ENCODE measurements at regions not wholly inside any gene's neighbourhood (a gene's known extent, or its start where the extent isn't known, plus 50 kb on each side); places are given as distances from the start of the nearest gene placed in this dataset.

GRCh38 chr4:123299212-123299691 is 97.3 kb upstream of the SPRY1 start:
- no peak for DNase-seq
- Mint-ChIP-seq H3K9me3 (peaks cover 2% of the 10 kb centered on the region), H3K27ac (no peak overlapping the region), H3K4me3 (no peak overlapping the region), H3K27me3 (no peaks in the 10 kb centered on the region), H3K36me3 (peaks cover 18% of the 10 kb centered on the region), H3K4me1 (peaks cover 7% of the 10 kb centered on the region)

- Mint-ChIP-seq H3K9me3 (peaks cover 2% of the 10 kb centered on the region), H3K27ac (no peak overlapping the region), H3K36me3 (peaks cover 16% of the 10 kb centered on the region), H3K27me3 (no peaks in the 10 kb centered on the region), H3K4me1 (peaks cover 7% of the 10 kb centered on the region), H3K4me3 (no peak overlapping the region)
- no peak for DNase-seq
Observed at GRCh38 chr4:123300222-123301039, 96.2 kb upstream of the SPRY1 start.

GRCh38 chr4:123301923-123302322 is 94.7 kb upstream of the SPRY1 start:
- H3K9me3 Mint-ChIP-seq: no peaks in the 10 kb centered on the region
- H3K36me3 Mint-ChIP-seq: peaks cover 18% of the 10 kb centered on the region
- H3K4me3 Mint-ChIP-seq: no peak overlapping the region
- DNase-seq: no peak
- H3K4me1 Mint-ChIP-seq: peaks cover 7% of the 10 kb centered on the region
- H3K27ac Mint-ChIP-seq: no peak overlapping the region
- H3K27me3 Mint-ChIP-seq: no peaks in the 10 kb centered on the region

- H3K4me1 Mint-ChIP-seq: peaks cover 7% of the 10 kb centered on the region
- DNase-seq: peak; percentile 9
- H3K27me3 Mint-ChIP-seq: no peaks in the 10 kb centered on the region
- H3K36me3 Mint-ChIP-seq: peaks cover 22% of the 10 kb centered on the region
- H3K9me3 Mint-ChIP-seq: no peaks in the 10 kb centered on the region
- no peak overlapping the region for H3K4me3 Mint-ChIP-seq
- H3K27ac Mint-ChIP-seq: peak overlapping the region; percentile 42
Observed at GRCh38 chr4:123304151-123304964, 92.2 kb upstream of the SPRY1 start.

GRCh38 chr4:123305736-123306135 is 90.9 kb upstream of the SPRY1 start:
- Mint-ChIP-seq H3K4me1 (peaks cover 7% of the 10 kb centered on the region), H3K4me3 (no peak overlapping the region), H3K36me3 (peaks cover 23% of the 10 kb centered on the region), H3K27ac (no peak overlapping the region), H3K27me3 (no peaks in the 10 kb centered on the region), H3K9me3 (no peaks in the 10 kb centered on the region)
- DNase-seq: no peak

- Mint-ChIP-seq H3K4me3 (no peak overlapping the region), H3K27me3 (no peaks in the 10 kb centered on the region), H3K4me1 (peaks cover 5% of the 10 kb centered on the region), H3K9me3 (no peaks in the 10 kb centered on the region), H3K36me3 (peaks cover 29% of the 10 kb centered on the region), H3K27ac (no peak overlapping the region)
- DNase-seq: no peak
Observed at GRCh38 chr4:123306769-123307168, 89.8 kb upstream of the SPRY1 start.

GRCh38 chr4:123308667-123309066 is 87.9 kb upstream of the SPRY1 start:
- Mint-ChIP-seq H3K4me1 (peaks cover 4% of the 10 kb centered on the region), H3K27ac (no peak overlapping the region), H3K27me3 (no peaks in the 10 kb centered on the region), H3K9me3 (no peaks in the 10 kb centered on the region), H3K4me3 (no peak overlapping the region), H3K36me3 (peaks cover 44% of the 10 kb centered on the region)
- DNase-seq: no peak

GRCh38 chr4:123312116-123312515 is 84.5 kb upstream of the SPRY1 start:
- DNase-seq: no peak
- Mint-ChIP-seq H3K4me1 (no peaks in the 10 kb centered on the region), H3K36me3 (peaks cover 55% of the 10 kb centered on the region), H3K9me3 (peaks cover 5% of the 10 kb centered on the region), H3K27ac (no peak overlapping the region), H3K4me3 (no peak overlapping the region), H3K27me3 (no peaks in the 10 kb centered on the region)

- Mint-ChIP-seq H3K27me3 (no peaks in the 10 kb centered on the region), H3K4me3 (no peak overlapping the region), H3K36me3 (peaks cover 62% of the 10 kb centered on the region), H3K4me1 (no peaks in the 10 kb centered on the region), H3K9me3 (peaks cover 14% of the 10 kb centered on the region), H3K27ac (no peak overlapping the region)
- DNase-seq: no peak
Observed at GRCh38 chr4:123312951-123313592, 83.5 kb upstream of the SPRY1 start.

GRCh38 chr4:123315617-123316016 is 81.0 kb upstream of the SPRY1 start:
- Mint-ChIP-seq H3K9me3 (peaks cover 26% of the 10 kb centered on the region), H3K36me3 (peaks cover 61% of the 10 kb centered on the region), H3K27ac (no peak overlapping the region), H3K4me1 (no peaks in the 10 kb centered on the region), H3K4me3 (no peak overlapping the region), H3K27me3 (no peaks in the 10 kb centered on the region)
- DNase-seq: no peak

- Mint-ChIP-seq H3K27me3 (no peaks in the 10 kb centered on the region), H3K36me3 (peaks cover 52% of the 10 kb centered on the region), H3K4me1 (no peaks in the 10 kb centered on the region), H3K27ac (no peak overlapping the region), H3K9me3 (peaks cover 36% of the 10 kb centered on the region), H3K4me3 (no peak overlapping the region)
- DNase-seq: no peak
Observed at GRCh38 chr4:123317211-123317610, 79.4 kb upstream of the SPRY1 start.

GRCh38 chr4:123319639-123320038 is 77.0 kb upstream of the SPRY1 start:
- Mint-ChIP-seq H3K9me3 (peaks cover 49% of the 10 kb centered on the region), H3K27me3 (no peaks in the 10 kb centered on the region), H3K4me1 (no peaks in the 10 kb centered on the region), H3K4me3 (no peak overlapping the region), H3K27ac (no peak overlapping the region), H3K36me3 (peaks cover 33% of the 10 kb centered on the region)
- DNase-seq: no peak

- Mint-ChIP-seq H3K36me3 (peaks cover 2% of the 10 kb centered on the region), H3K27ac (no peak overlapping the region), H3K4me3 (no peak overlapping the region), H3K27me3 (no peaks in the 10 kb centered on the region), H3K4me1 (peaks cover 2% of the 10 kb centered on the region), H3K9me3 (peaks cover 38% of the 10 kb centered on the region)
- DNase-seq: no peak
Observed at GRCh38 chr4:123323998-123324397, 72.6 kb upstream of the SPRY1 start.

GRCh38 chr4:123325241-123325681 is 71.3 kb upstream of the SPRY1 start:
- peaks cover 2% of the 10 kb centered on the region for H3K4me1 Mint-ChIP-seq
- H3K9me3 Mint-ChIP-seq: peaks cover 32% of the 10 kb centered on the region
- H3K4me3 Mint-ChIP-seq: no peak overlapping the region
- no peak overlapping the region for H3K27ac Mint-ChIP-seq
- no peaks in the 10 kb centered on the region for H3K36me3 Mint-ChIP-seq
- H3K27me3 Mint-ChIP-seq: no peaks in the 10 kb centered on the region
- no peak for DNase-seq

GRCh38 chr4:123327346-123327745 is 69.2 kb upstream of the SPRY1 start:
- H3K4me1 Mint-ChIP-seq: peaks cover 2% of the 10 kb centered on the region
- DNase-seq: no peak
- H3K27ac Mint-ChIP-seq: no peak overlapping the region
- peaks cover 24% of the 10 kb centered on the region for H3K9me3 Mint-ChIP-seq
- no peak overlapping the region for H3K4me3 Mint-ChIP-seq
- H3K27me3 Mint-ChIP-seq: no peaks in the 10 kb centered on the region
- H3K36me3 Mint-ChIP-seq: no peaks in the 10 kb centered on the region
